Calu3 (cell line): ENCODE measurements at regions not wholly inside any gene's neighbourhood (a gene's known extent, or its start where the extent isn't known, plus 50 kb on each side); places are given as distances from the start of the nearest gene placed in this dataset.

ENCODE experiments used
- BruUV-seq: library from RNA; stranded (reverse); fragments of 400-500 nt; replicated peaks from 2 replicates; lab custom pipeline; 2021; lab: Mats Ljungman, UMichigan
- CTCF ChIA-PET: fragments of 300-600 bp; sonication (Branson Sonifier 250); formaldehyde crosslinking; loops from one replicate; lab custom pipeline; 2022; ENCODE audit warnings: antibody characterized with exemption; lab: Charles Lee
- DNase-seq: peaks from one replicate; pipeline ENCODE4 v3.0.0; 2022
- H3K27ac Mint-ChIP-seq: one replicate; pipeline ENCODE4 v1.8.0; 2022; ENCODE audit warnings: mixed read lengths; ENCODE audit not compliant: unreplicated experiment
- H3K27me3 Mint-ChIP-seq: one replicate; pipeline ENCODE4 v1.8.0; 2022; ENCODE audit warnings: mixed read lengths; ENCODE audit not compliant: unreplicated experiment
- H3K36me3 Mint-ChIP-seq: one replicate; pipeline ENCODE4 v1.8.0; 2022; ENCODE audit warnings: mild to moderate bottlenecking, moderate library complexity, mixed read lengths; ENCODE audit not compliant: insufficient read depth, unreplicated experiment
- H3K4me1 Mint-ChIP-seq: one replicate; pipeline ENCODE4 v1.8.0; 2022; ENCODE audit warnings: mild to moderate bottlenecking, low read depth, mixed read lengths; ENCODE audit not compliant: unreplicated experiment
- H3K4me3 Mint-ChIP-seq: one replicate; pipeline ENCODE4 v1.8.0; 2022; ENCODE audit warnings: mild to moderate bottlenecking, low read depth, moderate library complexity, mixed read lengths; ENCODE audit not compliant: unreplicated experiment
- H3K9me3 Mint-ChIP-seq: one replicate; pipeline ENCODE4 v1.8.0; 2022; ENCODE audit warnings: low read depth, mixed read lengths; ENCODE audit not compliant: unreplicated experiment
- intact Hi-C: fragments of 100-400 bp; cut with micrococcal nuclease; formaldehyde crosslinking; loops from one replicate; pipeline ENCODE4 v1.10.0; 2022; ENCODE audit not compliant: unreplicated experiment
- TF ChIP-seq, protein P1 (sequence below): fragments of 200-600 bp; IDR thresholded peaks from one replicate; pipeline ENCODE4 v1.8.0; 2022; ENCODE audit warnings: antibody characterized with exemption; ENCODE audit not compliant: unreplicated experiment

DNA sequence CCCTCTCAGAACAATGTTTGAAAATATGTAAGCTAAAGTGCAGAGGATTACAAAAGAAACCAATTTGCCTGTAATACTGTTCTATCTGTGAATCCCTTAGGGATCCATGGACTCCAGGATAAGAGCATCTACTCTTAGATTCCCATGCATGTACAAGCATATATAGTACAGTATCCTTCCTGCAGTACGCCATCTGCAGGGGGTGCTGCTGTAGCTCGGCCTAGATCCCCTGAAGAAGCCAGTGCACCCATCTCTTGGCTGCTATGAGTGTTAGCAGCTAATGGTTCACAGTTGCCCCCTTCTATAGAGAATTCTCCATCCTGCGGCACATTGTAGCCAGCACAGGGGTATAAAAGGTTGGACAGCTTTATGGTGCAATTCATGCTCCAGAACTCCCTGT lies 61.8 kb upstream of the SLC30A5 start:
- DNase-seq = no peak
- Mint-ChIP-seq H3K36me3 (no peaks in the 10 kb centered on the region), H3K4me3 (no peak overlapping the region), H3K4me1 (no peaks in the 10 kb centered on the region), H3K27ac (no peak overlapping the region), H3K9me3 (no peaks in the 10 kb centered on the region), H3K27me3 (no peaks in the 10 kb centered on the region)
- no TSS peak for BruUV-seq
- CTCF ChIA-PET = no interaction called here
- TF ChIP-seq, protein P1, sequence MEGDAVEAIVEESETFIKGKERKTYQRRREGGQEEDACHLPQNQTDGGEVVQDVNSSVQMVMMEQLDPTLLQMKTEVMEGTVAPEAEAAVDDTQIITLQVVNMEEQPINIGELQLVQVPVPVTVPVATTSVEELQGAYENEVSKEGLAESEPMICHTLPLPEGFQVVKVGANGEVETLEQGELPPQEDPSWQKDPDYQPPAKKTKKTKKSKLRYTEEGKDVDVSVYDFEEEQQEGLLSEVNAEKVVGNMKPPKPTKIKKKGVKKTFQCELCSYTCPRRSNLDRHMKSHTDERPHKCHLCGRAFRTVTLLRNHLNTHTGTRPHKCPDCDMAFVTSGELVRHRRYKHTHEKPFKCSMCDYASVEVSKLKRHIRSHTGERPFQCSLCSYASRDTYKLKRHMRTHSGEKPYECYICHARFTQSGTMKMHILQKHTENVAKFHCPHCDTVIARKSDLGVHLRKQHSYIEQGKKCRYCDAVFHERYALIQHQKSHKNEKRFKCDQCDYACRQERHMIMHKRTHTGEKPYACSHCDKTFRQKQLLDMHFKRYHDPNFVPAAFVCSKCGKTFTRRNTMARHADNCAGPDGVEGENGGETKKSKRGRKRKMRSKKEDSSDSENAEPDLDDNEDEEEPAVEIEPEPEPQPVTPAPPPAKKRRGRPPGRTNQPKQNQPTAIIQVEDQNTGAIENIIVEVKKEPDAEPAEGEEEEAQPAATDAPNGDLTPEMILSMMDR = no peak
- intact Hi-C loops = no loop called here

DNA sequence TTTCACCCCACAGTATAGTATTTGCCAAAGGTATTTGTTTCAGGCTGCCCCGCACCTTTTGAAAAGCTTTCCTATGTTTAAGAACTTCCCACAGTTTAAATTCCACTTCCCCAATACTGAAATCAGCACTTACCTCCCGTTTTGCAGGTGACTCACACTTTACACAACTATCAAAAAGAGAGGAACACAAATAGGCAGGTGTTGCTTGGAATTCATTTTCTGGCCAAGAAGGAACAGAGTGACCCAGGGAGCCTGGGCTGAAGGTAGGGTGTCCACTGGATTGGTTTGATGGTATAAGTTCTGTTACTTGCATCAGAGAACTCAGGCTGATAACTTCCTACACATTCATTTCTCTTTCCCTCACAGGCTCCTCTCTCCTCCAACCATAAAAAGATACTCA lies 60.1 kb upstream of the SLC30A5 start:
- Mint-ChIP-seq H3K27me3 (no peaks in the 10 kb centered on the region), H3K36me3 (no peaks in the 10 kb centered on the region), H3K4me1 (no peaks in the 10 kb centered on the region), H3K4me3 (no peak overlapping the region), H3K27ac (no peak overlapping the region), H3K9me3 (no peaks in the 10 kb centered on the region)
- no peak for DNase-seq
- TF ChIP-seq, protein P1 = no peak
- no TSS peak for BruUV-seq
- intact Hi-C loops = no loop called here
- CTCF ChIA-PET = no interaction called here

DNA sequence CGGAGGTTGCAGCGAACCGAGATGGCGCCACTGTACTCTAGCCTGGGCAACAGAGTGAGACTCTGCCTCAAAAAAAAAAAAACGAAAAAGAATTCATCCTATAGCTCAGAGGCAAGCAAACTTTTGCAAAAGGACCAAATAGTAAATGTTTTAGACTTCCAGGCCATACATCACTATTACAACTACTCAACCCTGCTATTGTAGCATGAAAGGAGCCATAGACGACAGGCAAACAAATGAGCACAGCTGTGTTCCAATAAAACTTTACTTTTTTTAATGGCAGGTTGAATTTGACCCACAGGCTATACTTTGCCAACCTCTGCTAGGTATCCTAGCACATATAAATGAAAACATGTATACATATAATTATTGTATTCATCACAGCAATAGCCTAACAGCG lies 58.9 kb upstream of the SLC30A5 start:
- Mint-ChIP-seq H3K4me1 (no peaks in the 10 kb centered on the region), H3K4me3 (no peak overlapping the region), H3K27me3 (no peaks in the 10 kb centered on the region), H3K36me3 (no peaks in the 10 kb centered on the region), H3K9me3 (no peaks in the 10 kb centered on the region), H3K27ac (no peak overlapping the region)
- no peak for DNase-seq
- TF ChIP-seq, protein P1 = no peak
- CTCF ChIA-PET = no interaction called here
- intact Hi-C loops = no loop called here
- no TSS peak for BruUV-seq

DNA sequence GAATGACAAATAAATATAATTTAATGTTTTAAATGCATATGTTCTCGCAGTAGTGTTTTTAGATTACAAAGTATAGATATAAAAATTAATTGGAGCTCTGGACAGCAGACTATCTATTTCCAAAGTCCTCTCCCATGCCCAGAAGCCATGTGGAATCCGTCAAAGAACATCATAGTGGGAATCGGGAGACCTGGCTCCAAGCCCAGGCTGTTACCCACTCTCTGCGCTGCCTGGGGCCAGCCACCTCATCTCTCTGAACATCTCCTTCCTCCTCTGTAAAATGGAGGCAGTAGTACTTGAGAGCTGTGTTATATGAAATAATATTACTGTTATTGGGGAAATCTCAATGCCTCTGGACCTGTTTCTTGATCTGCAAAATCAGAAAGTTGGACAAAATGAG lies 58.1 kb upstream of the SLC30A5 start:
- no peak overlapping the region for H3K27ac Mint-ChIP-seq
- H3K4me3 Mint-ChIP-seq = no peak overlapping the region
- CTCF ChIA-PET = no interaction called here
- H3K9me3 Mint-ChIP-seq = no peaks in the 10 kb centered on the region
- no peaks in the 10 kb centered on the region for H3K36me3 Mint-ChIP-seq
- no peaks in the 10 kb centered on the region for H3K4me1 Mint-ChIP-seq
- no peaks in the 10 kb centered on the region for H3K27me3 Mint-ChIP-seq
- intact Hi-C loops = no loop called here
- no TSS peak for BruUV-seq
- TF ChIP-seq, protein P1 = no peak
- DNase-seq = no peak
